Bronchial epithelial cell (primary cell): ENCODE measurements at regions not wholly inside any gene's neighbourhood (a gene's known extent, or its start where the extent isn't known, plus 50 kb on each side); places are given as distances from the start of the nearest gene placed in this dataset.

Experiments
- DNase-seq: peaks from one replicate; pipeline ENCODE4 v3.0.0-alpha.2; 2010; ENCODE audit warnings: low read depth
- FAIRE-seq: peaks from 2 replicates; lab custom pipeline; 2011; peaks lifted over from hg19 to GRCh38; lab: Jason Lieb, UNC
- H3K27me3 ChIP-seq: 2 replicates; pipeline ENCODE4 v1.5.1; 2011; ENCODE audit warnings: low read length; ENCODE audit not compliant: control insufficient read depth, insufficient read depth
- H3K36me3 ChIP-seq: 2 replicates; pipeline ENCODE4 v1.5.1; 2011; ENCODE audit warnings: low read length; ENCODE audit not compliant: control insufficient read depth, insufficient read depth
- H3K4me3 ChIP-seq: 2 replicates; pipeline ENCODE4 v1.5.1; 2011; ENCODE audit warnings: mild to moderate bottlenecking, low read depth, low read length, control low read depth
- TF ChIP-seq, protein P1 (sequence below): IDR thresholded peaks from 2 replicates; pipeline ENCODE4 v1.5.1; 2011; ENCODE audit warnings: mild to moderate bottlenecking, moderate library complexity, low read length, control low read depth, inconsistent platforms; ENCODE audit not compliant: insufficient read depth, severe bottlenecking

DNA sequence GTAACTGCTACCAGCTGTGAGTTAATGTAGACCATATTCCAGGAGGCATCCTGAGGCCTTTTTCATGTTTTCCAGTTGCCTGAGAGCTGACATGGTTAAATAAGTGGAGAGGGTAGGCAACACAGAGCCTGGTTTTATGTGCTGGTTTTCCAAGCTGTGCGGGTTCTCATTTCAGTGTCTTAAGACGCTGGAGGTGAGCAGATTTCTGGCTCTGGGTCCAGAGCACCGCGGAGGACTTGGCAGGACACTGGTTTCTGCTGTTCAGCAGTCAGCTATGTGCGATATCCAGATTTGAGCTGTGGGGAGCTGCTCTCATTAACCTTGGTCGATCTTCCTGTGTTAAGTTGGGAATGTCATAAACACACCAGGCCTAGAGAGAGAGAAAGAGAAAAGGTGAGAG lies 680.8 kb downstream of the BCL11B start:
- H3K4me3 ChIP-seq, result no peak overlapping the region
- TF ChIP-seq, protein P1, sequence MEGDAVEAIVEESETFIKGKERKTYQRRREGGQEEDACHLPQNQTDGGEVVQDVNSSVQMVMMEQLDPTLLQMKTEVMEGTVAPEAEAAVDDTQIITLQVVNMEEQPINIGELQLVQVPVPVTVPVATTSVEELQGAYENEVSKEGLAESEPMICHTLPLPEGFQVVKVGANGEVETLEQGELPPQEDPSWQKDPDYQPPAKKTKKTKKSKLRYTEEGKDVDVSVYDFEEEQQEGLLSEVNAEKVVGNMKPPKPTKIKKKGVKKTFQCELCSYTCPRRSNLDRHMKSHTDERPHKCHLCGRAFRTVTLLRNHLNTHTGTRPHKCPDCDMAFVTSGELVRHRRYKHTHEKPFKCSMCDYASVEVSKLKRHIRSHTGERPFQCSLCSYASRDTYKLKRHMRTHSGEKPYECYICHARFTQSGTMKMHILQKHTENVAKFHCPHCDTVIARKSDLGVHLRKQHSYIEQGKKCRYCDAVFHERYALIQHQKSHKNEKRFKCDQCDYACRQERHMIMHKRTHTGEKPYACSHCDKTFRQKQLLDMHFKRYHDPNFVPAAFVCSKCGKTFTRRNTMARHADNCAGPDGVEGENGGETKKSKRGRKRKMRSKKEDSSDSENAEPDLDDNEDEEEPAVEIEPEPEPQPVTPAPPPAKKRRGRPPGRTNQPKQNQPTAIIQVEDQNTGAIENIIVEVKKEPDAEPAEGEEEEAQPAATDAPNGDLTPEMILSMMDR, result no peak

DNA sequence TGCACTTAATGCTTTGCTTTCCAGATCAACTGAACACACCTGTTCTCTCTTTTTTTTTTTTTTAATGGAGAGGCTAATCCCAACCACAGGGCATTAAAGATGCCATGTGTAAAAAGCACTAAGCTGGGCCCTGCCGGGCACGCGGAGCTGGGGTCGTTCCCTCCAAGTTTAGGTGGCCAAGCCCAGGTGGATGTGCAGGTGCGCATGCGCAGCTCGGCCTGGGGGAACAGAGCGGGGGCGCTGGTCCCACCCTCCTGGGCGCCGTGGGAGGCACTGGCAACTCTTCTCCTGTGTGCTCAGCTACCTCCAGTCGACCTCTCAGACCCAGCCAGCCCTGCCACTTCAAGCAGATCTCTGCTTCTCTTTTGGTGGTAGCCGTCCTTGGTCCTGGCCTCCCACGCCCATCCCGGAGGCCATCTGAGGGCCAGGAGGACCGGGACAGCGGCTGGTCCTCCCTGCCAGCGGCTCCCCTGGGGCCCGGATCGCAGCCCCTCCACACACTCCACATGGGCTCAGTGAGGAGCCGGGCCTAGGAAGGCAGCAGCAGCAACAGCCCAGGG lies 679.3 kb downstream of the BCL11B start:
- no peak for FAIRE-seq
- TF ChIP-seq, protein P1, result no peak
- no peak for DNase-seq

More for the DNA sequence above, 680.8 kb downstream of the BCL11B start:
- Histone ChIP-seq H3K36me3 (no peaks in the 10 kb centered on the region), H3K27me3 (no peaks in the 10 kb centered on the region)
- FAIRE-seq (no peak), DNase-seq (no peak)

DNA sequence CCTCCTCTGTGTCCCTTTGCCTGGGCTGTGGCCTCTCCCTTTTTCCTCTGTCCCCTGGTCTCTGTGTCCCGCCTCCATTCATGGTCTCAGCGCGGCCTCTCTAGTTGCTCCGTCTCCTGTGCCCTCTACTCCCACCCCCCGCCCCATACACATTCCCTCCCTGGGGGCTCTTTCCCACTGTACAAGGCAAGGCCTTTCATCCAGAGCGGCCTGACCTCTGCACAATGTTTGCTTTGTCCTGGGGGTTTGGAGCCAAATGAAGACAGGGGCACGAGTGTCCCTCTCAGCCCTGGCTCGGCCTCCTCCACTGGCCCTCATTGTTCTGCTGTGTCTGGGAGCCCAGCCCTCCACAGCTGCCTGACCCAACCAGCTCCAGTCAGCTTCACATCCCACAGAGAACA lies 678.6 kb downstream of the BCL11B start:
- no peak for FAIRE-seq
- TF ChIP-seq, protein P1, result no peak
- Histone ChIP-seq H3K27me3 (no peaks in the 10 kb centered on the region), H3K36me3 (no peaks in the 10 kb centered on the region), H3K4me3 (no peak overlapping the region)
- DNase-seq, result no peak

More for the DNA sequence above, 679.3 kb downstream of the BCL11B start:
- Histone ChIP-seq H3K4me3 (no peak overlapping the region), H3K27me3 (no peaks in the 10 kb centered on the region), H3K36me3 (no peaks in the 10 kb centered on the region)

DNA sequence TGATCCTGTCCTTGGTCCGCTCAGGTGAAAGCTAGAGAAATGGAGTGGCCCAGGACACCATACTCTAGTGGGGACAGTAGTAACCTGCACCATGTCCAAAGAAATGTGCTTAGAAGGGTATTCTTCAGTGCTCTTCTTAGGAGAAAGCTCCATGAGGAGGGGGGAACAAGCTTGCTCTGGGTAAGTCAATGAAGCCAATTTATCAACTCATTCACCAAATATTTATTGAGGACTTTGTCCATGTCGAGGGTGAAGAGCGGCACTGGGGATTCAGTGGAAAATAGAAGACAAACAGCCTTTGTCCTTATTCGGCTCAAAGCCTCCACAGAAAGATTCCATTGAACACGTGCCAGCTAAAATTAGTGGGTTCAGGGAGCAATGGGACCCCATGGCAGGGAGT lies 677.8 kb downstream of the BCL11B start:
- H3K4me3 ChIP-seq, result no peak overlapping the region
- DNase-seq (no peak), FAIRE-seq (no peak)
- TF ChIP-seq, protein P1, result no peak
- H3K36me3 ChIP-seq, result no peaks in the 10 kb centered on the region
- H3K27me3 ChIP-seq, result no peaks in the 10 kb centered on the region

DNA sequence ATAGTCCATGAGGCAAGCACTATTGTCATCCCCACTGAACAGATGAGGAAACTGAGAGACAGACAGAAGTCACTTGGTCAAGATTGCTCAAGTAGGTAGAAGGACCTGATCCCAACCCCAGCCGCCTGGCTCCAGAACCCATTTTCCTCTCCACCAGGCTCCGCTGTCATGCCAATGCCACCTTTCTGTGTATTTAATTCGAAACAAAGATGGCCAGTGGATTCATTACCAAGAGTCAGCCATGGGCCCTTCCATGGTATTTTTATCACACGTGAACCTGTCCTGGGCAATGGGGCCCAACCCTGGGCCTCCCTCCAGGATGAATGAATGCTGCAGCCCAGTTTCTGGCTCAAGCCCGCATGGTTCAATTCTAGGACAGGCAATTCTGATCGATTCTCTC lies 673.4 kb downstream of the BCL11B start:
- FAIRE-seq, result no peak

More for the DNA sequence above, 673.4 kb downstream of the BCL11B start:
- Histone ChIP-seq H3K27me3 (no peaks in the 10 kb centered on the region), H3K4me3 (no peak overlapping the region), H3K36me3 (no peaks in the 10 kb centered on the region)
- DNase-seq, result no peak
- TF ChIP-seq, protein P1, result no peak
